ENCODE measurements at regions not wholly inside any gene's neighbourhood (a gene's known extent, or its start where the extent isn't known, plus 50 kb on each side); places are given as distances from the start of the nearest gene placed in this dataset.

- Histone ChIP-seq H2AFZ (ENCODE audit: control insufficient read depth, low read length) (no peak overlapping the region), H3K79me2 (ENCODE audit: control insufficient read depth, insufficient read depth, low read length) (no peaks in the 10 kb centered on the region), H3K27ac (ENCODE audit: control insufficient read depth, insufficient read depth, low read length) (no peak overlapping the region), H4K20me1 (ENCODE audit: control insufficient read depth, extremely low read depth, insufficient read depth, low read length) (no peaks in the 10 kb centered on the region), H3K4me2 (ENCODE audit: control insufficient read depth, extremely low read depth, insufficient read depth, low read depth, low read length) (no peak overlapping the region), H3K36me3 (ENCODE audit: control insufficient read depth in 2 of 2, extremely low read depth in 1 of 2, insufficient read depth in 2 of 2, low read length in 2 of 2) (no peaks in the 10 kb centered on the region), H3K9me3 (ENCODE audit: control insufficient read depth, low read depth, low read length) (no peaks in the 10 kb centered on the region), H3K27me3 (ENCODE audit: control insufficient read depth, extremely low read depth, insufficient read depth, low read length) (no peaks in the 10 kb centered on the region), H3K9me1 (ENCODE audit: control insufficient read depth, extremely low read depth, insufficient read depth, low read length) (no peaks in the 10 kb centered on the region), H3K4me1 (ENCODE audit: control insufficient read depth, extremely low read depth, insufficient read depth, low read length) (no peaks in the 10 kb centered on the region), H3K9ac (ENCODE audit: control insufficient read depth, extremely low read depth, insufficient read depth, low read length) (no peak overlapping the region), H3K4me3 (ENCODE audit: control insufficient read depth in 2 of 3, extremely low read depth in 1 of 3, insufficient read depth in 2 of 3, low read depth in 1 of 3, low read length in 3 of 3) (no peak overlapping the region)
- DNase-seq (ENCODE audit: low read depth, low spot score) = no peak
- dilution Hi-C loops (cut with MboI; ENCODE audit: extremely low pct_ligation_motif_present, low sequenced_read_pairs) = no loop called here
- no peak for TF ChIP-seq CTCF (optimal IDR thresholded peaks at IDR 0.05 in 1 of 3, IDR thresholded peaks at IDR 0.05 in 1 of 3, conservative IDR thresholded peaks at IDR 0.05 in 1 of 3; ENCODE audit: extremely low read depth in 1 of 3, insufficient read depth in 2 of 3, low read length in 3 of 3)
- TF ChIP-seq EZH2 (IDR thresholded peaks at IDR 0.05; ENCODE audit: low read length) = no peak
- peak; percentile 26 for FAIRE-seq
Observed at GRCh38 chr4:147340591-147341120, 140.2 kb upstream of the EDNRA start.

GRCh38 chr4:147343692-147344091 lies 137.2 kb upstream of the EDNRA start:
- TF ChIP-seq CTCF (optimal IDR thresholded peaks at IDR 0.05 in 1 of 3, IDR thresholded peaks at IDR 0.05 in 1 of 3, conservative IDR thresholded peaks at IDR 0.05 in 1 of 3; ENCODE audit: extremely low read depth in 1 of 3, insufficient read depth in 2 of 3, low read length in 3 of 3) (no peak), EZH2 (IDR thresholded peaks at IDR 0.05; ENCODE audit: low read length) (no peak)
- H3K9me3 ChIP-seq (ENCODE audit: control insufficient read depth, low read depth, low read length) = no peaks in the 10 kb centered on the region
- H3K9ac ChIP-seq (ENCODE audit: control insufficient read depth, extremely low read depth, insufficient read depth, low read length) = no peak overlapping the region
- no peak overlapping the region for H3K4me2 ChIP-seq (ENCODE audit: control insufficient read depth, extremely low read depth, insufficient read depth, low read depth, low read length)
- H3K36me3 ChIP-seq (ENCODE audit: control insufficient read depth in 2 of 2, extremely low read depth in 1 of 2, insufficient read depth in 2 of 2, low read length in 2 of 2) = no peaks in the 10 kb centered on the region
- no peak overlapping the region for H2AFZ ChIP-seq (ENCODE audit: control insufficient read depth, low read length)
- H3K4me1 ChIP-seq (ENCODE audit: control insufficient read depth, extremely low read depth, insufficient read depth, low read length) = no peaks in the 10 kb centered on the region
- no peak overlapping the region for H3K4me3 ChIP-seq (ENCODE audit: control insufficient read depth in 2 of 3, extremely low read depth in 1 of 3, insufficient read depth in 2 of 3, low read depth in 1 of 3, low read length in 3 of 3)
- no peak overlapping the region for H3K27ac ChIP-seq (ENCODE audit: control insufficient read depth, insufficient read depth, low read length)
- FAIRE-seq (no peak), DNase-seq (ENCODE audit: low read depth, low spot score) (no peak)
- no peaks in the 10 kb centered on the region for H3K79me2 ChIP-seq (ENCODE audit: control insufficient read depth, insufficient read depth, low read length)
- H3K27me3 ChIP-seq (ENCODE audit: control insufficient read depth, extremely low read depth, insufficient read depth, low read length) = no peaks in the 10 kb centered on the region
- dilution Hi-C loops (cut with MboI; ENCODE audit: extremely low pct_ligation_motif_present, low sequenced_read_pairs) = no loop called here
- no peaks in the 10 kb centered on the region for H4K20me1 ChIP-seq (ENCODE audit: control insufficient read depth, extremely low read depth, insufficient read depth, low read length)
- H3K9me1 ChIP-seq (ENCODE audit: control insufficient read depth, extremely low read depth, insufficient read depth, low read length) = no peaks in the 10 kb centered on the region
